Upper lobe of left lung (tissue), 6 donors: ENCODE measurements at regions not wholly inside any gene's neighbourhood (a gene's known extent, or its start where the extent isn't known, plus 50 kb on each side); places are given as distances from the start of the nearest gene placed in this dataset.

ENCODE experiments used
- ATAC-seq, 2 donors: fragments of 200-7000 bp; cut with Tn5 transposase; one replicate each; pipeline ENCODE4 v1.9.1; 2022; ENCODE audit warnings: mild to moderate bottlenecking in 2 of 2, moderate library complexity in 2 of 2; ENCODE audit not compliant: low FRiP score in 2 of 2
- DNase-seq, 2 donors: peaks; one replicate each; pipeline ENCODE4 v3.0.0-alpha.2; 2019 to 2020
- H3K27ac ChIP-seq, 4 donors: fragments of 200-600 bp; sonication (generic); one replicate each; pipeline ENCODE4 v1.5.1; 2016 to 2019
- H3K27me3 ChIP-seq, 4 donors: fragments of 200-600 bp; sonication (generic); one replicate each; pipeline ENCODE4 v1.5.1; 2017 to 2019
- H3K36me3 ChIP-seq, 4 donors: fragments of 200-600 bp; sonication (generic); one replicate each; pipeline ENCODE4 v1.5.1; 2016 to 2019
- H3K4me1 ChIP-seq, 4 donors: fragments of 200-600 bp; sonication (generic); one replicate each; pipeline ENCODE4 v1.5.1; 2018 to 2019
- H3K4me3 ChIP-seq, 4 donors: fragments of 200-600 bp; sonication (generic); one replicate each; pipeline ENCODE4 v1.5.1; 2017 to 2019; ENCODE audit warnings: mild to moderate bottlenecking in 2 of 4, moderate library complexity in 1 of 4
- H3K9me3 ChIP-seq, 4 donors: fragments of 200-600 bp; sonication (generic); one replicate each; pipeline ENCODE4 v1.5.1; 2018 to 2019
- CTCF ChIP-seq, 6 experiments: fragments of 450-650 bp in 4 of 6; fragments of 200-600 bp in 2 of 6; sonication (generic) in 2 of 6; IDR thresholded peaks; one replicate each; pipeline ENCODE4 v1.5.1; 2016 to 2019; ENCODE audit warnings: antibody characterized with exemption in 6 of 6
- EP300 ChIP-seq, 4 donors: sonication (generic); formaldehyde crosslinking; IDR thresholded peaks; one replicate each; pipeline ENCODE4 v1.5.1; 2017; ENCODE audit warnings: antibody characterized with exemption in 4 of 4, control low read depth in 2 of 4
- POLR2A ChIP-seq, 4 donors: fragments of 450-650 bp; IDR thresholded peaks; one replicate each; pipeline ENCODE4 v1.5.1; 2016 to 2017; ENCODE audit warnings: antibody characterized with exemption in 4 of 4, mild to moderate bottlenecking in 2 of 4
- POLR2AphosphoS5 ChIP-seq, 2 donors: sonication (generic); formaldehyde crosslinking; IDR thresholded peaks; one replicate each; pipeline ENCODE4 v1.5.1; 2017; ENCODE audit warnings: antibody characterized with exemption in 2 of 2
- WGBS, 2 donors: methylation state at CpG; one replicate each; pipeline ENCODE4 v1.1.5; 2017 to 2018; 5-methylcytosine and 5-hydroxymethylcytosine counted together
- donor health status: DM: no; HTN: no; CAD: no; lungs with moderate emphysema.
- donor health status: DM: no; HTN: yes; CAD: no; lungs with severe emphysema.

GRCh38 chr1:81340239-81340638, 460.5 kb upstream of the ADGRL2 start:
- no peaks in the 10 kb centered on the region for H3K4me1 ChIP-seq
- DNase-seq (no peak), ATAC-seq (no peak)
- no peak overlapping the region for H3K27ac ChIP-seq
- H3K4me3 ChIP-seq: no peak overlapping the region
- H3K36me3 ChIP-seq: no peaks in the 10 kb centered on the region
- no peaks in the 10 kb centered on the region for H3K9me3 ChIP-seq
- TF ChIP-seq EP300 (IDR thresholded peaks at IDR 0.05): no peak
- TF ChIP-seq POLR2A (IDR thresholded peaks at IDR 0.05): no peak
- no peak for TF ChIP-seq POLR2AphosphoS5 (IDR thresholded peaks at IDR 0.05)
- no peak for TF ChIP-seq CTCF (IDR thresholded peaks at IDR 0.05)
- 52 to 57% methylated on average over 2 of the region's 2 CpGs for WGBS, 2 donors
- no peaks in the 10 kb centered on the region for H3K27me3 ChIP-seq

GRCh38 chr1:81337226-81337625, 463.5 kb upstream of the ADGRL2 start:
- no peaks in the 10 kb centered on the region for H3K9me3 ChIP-seq
- H3K4me3 ChIP-seq: no peak overlapping the region
- TF ChIP-seq CTCF (IDR thresholded peaks at IDR 0.05) (no peak), POLR2A (IDR thresholded peaks at IDR 0.05) (no peak), POLR2AphosphoS5 (IDR thresholded peaks at IDR 0.05) (no peak), EP300 (IDR thresholded peaks at IDR 0.05) (no peak)
- 94 to 97% methylated on average over 7 to 10 of the region's 10 CpGs for WGBS, 2 donors
- ATAC-seq (no peak), DNase-seq (peak in 1 of 2 donors; percentile 1)
- H3K4me1 ChIP-seq: no peaks in the 10 kb centered on the region
- H3K27me3 ChIP-seq: no peaks in the 10 kb centered on the region
- H3K36me3 ChIP-seq: no peaks in the 10 kb centered on the region
- no peak overlapping the region for H3K27ac ChIP-seq

GRCh38 chr1:81335876-81336275, 464.9 kb upstream of the ADGRL2 start:
- DNase-seq (no peak), ATAC-seq (no peak)
- Histone ChIP-seq H3K4me1 (no peaks in the 10 kb centered on the region), H3K36me3 (no peaks in the 10 kb centered on the region), H3K27me3 (no peaks in the 10 kb centered on the region), H3K9me3 (no peaks in the 10 kb centered on the region), H3K4me3 (no peak overlapping the region), H3K27ac (no peak overlapping the region)
- TF ChIP-seq POLR2A (IDR thresholded peaks at IDR 0.05) (no peak), CTCF (IDR thresholded peaks at IDR 0.05) (no peak), POLR2AphosphoS5 (IDR thresholded peaks at IDR 0.05) (no peak), EP300 (IDR thresholded peaks at IDR 0.05) (no peak)
- 54 to 71% methylated on average over 2 of the region's 2 CpGs for WGBS, 2 donors

GRCh38 chr1:81330521-81330920, 470.2 kb upstream of the ADGRL2 start:
- no peak for ATAC-seq
- no peak for DNase-seq
- H3K27ac ChIP-seq: no peak overlapping the region
- H3K27me3 ChIP-seq: no peaks in the 10 kb centered on the region
- H3K4me3 ChIP-seq: no peak overlapping the region
- no peak for TF ChIP-seq POLR2A (IDR thresholded peaks at IDR 0.05)
- no peak for TF ChIP-seq CTCF (IDR thresholded peaks at IDR 0.05)
- TF ChIP-seq POLR2AphosphoS5 (IDR thresholded peaks at IDR 0.05): no peak
- no peak for TF ChIP-seq EP300 (IDR thresholded peaks at IDR 0.05)
- no peaks in the 10 kb centered on the region for H3K4me1 ChIP-seq
- H3K36me3 ChIP-seq: no peaks in the 10 kb centered on the region
- WGBS, 2 donors: 58 to 79% methylated on average over 2 of the region's 2 CpGs
- H3K9me3 ChIP-seq: no peaks in the 10 kb centered on the region

GRCh38 chr1:81330111-81330510, 470.6 kb upstream of the ADGRL2 start:
- no peak overlapping the region for H3K27ac ChIP-seq
- H3K9me3 ChIP-seq: no peaks in the 10 kb centered on the region
- DNase-seq (no peak), ATAC-seq (no peak)
- H3K36me3 ChIP-seq: no peaks in the 10 kb centered on the region
- TF ChIP-seq EP300 (IDR thresholded peaks at IDR 0.05): no peak
- TF ChIP-seq POLR2AphosphoS5 (IDR thresholded peaks at IDR 0.05): no peak
- TF ChIP-seq CTCF (IDR thresholded peaks at IDR 0.05): no peak
- TF ChIP-seq POLR2A (IDR thresholded peaks at IDR 0.05): no peak
- H3K4me3 ChIP-seq: no peak overlapping the region
- H3K27me3 ChIP-seq: no peaks in the 10 kb centered on the region
- H3K4me1 ChIP-seq: no peaks in the 10 kb centered on the region
